Naive B cell (primary cell): ENCODE measurements at regions not wholly inside any gene's neighbourhood (a gene's known extent, or its start where the extent isn't known, plus 50 kb on each side); places are given as distances from the start of the nearest gene placed in this dataset.

ENCODE experiments used
- ATAC-seq, 2 donors: fragments of 150-1000 bp; cut with Tn5 transposase; 2 replicates each; pipeline ENCODE4 v1.10.0; 2021; ENCODE audit warnings: low read depth in 2 of 2, mild to moderate bottlenecking in 2 of 2, moderate library complexity in 2 of 2
- DNase-seq: peaks from one replicate; pipeline ENCODE4 v3.0.0; 2022
- H3K27ac Mint-ChIP-seq, 6 donors: one replicate each; pipeline ENCODE4 v1.8.0; 2020 to 2022; ENCODE audit warnings: mild to moderate bottlenecking in 6 of 6, mixed read lengths in 6 of 6, moderate library complexity in 5 of 6, inconsistent platforms in 2 of 6
- H3K27me3 Mint-ChIP-seq, 3 donors: one replicate each; pipeline ENCODE4 v1.8.0; 2021 to 2022; ENCODE audit warnings: mixed read lengths in 3 of 3, mild to moderate bottlenecking in 1 of 3
- H3K36me3 Mint-ChIP-seq, 2 donors: one replicate each; pipeline ENCODE4 v1.8.0; 2020 to 2022; ENCODE audit warnings: mixed read lengths in 2 of 2, inconsistent platforms in 1 of 2, mild to moderate bottlenecking in 1 of 2
- H3K4me1 Mint-ChIP-seq, 3 donors: one replicate each; pipeline ENCODE4 v1.8.0; 2020 to 2022; ENCODE audit warnings: mixed read lengths in 3 of 3, inconsistent platforms in 1 of 3, mild to moderate bottlenecking in 1 of 3, moderate library complexity in 1 of 3
- H3K4me3 Mint-ChIP-seq, 8 donors: one replicate each; pipeline ENCODE4 v1.8.0; 2020 to 2022; ENCODE audit warnings: mild to moderate bottlenecking in 8 of 8, mixed read lengths in 8 of 8, moderate library complexity in 8 of 8, inconsistent platforms in 2 of 8
- H3K9me3 Mint-ChIP-seq, 7 donors: one replicate each; pipeline ENCODE4 v1.8.0; 2020 to 2022; ENCODE audit warnings: mixed read lengths in 7 of 7, mild to moderate bottlenecking in 5 of 7, inconsistent platforms in 2 of 7, moderate library complexity in 1 of 7

DNA sequence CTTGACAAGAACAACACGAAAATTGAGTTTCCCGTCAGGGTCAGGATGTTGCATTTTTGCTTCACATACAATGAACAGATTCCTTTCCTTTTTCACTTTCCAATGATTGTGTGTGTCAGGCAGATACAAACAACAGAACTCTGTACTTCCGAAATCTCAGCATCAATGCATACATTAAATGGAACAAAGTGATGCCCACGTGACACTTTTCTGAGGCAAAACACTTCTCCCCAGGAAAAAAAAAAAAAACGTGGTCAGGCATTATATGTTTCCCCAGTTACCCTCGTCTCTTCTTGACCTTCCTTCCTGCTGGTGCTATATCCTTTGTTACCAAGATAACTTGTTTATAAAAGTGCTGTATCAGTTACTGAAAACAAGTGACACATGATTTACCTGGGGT lies 181.8 kb downstream of the ZNF281 start:
- ATAC-seq (no peak), DNase-seq (no peak)
- peaks cover 0 to 4% (median 0%) of the 10 kb centered on the region in 7 donors for H3K9me3 Mint-ChIP-seq
- peaks cover 10 to 11% (median 11%) of the 10 kb centered on the region in 3 donors for H3K4me1 Mint-ChIP-seq
- H3K27ac Mint-ChIP-seq = no peak overlapping the region
- peaks cover 5 to 8% of the 10 kb centered on the region in 2 donors for H3K36me3 Mint-ChIP-seq
- H3K27me3 Mint-ChIP-seq = peaks cover 31 to 50% (median 38%) of the 10 kb centered on the region in 3 donors
- H3K4me3 Mint-ChIP-seq = no peak overlapping the region
